ENCODE measurements at regions not wholly inside any gene's neighbourhood (a gene's known extent, or its start where the extent isn't known, plus 50 kb on each side); places are given as distances from the start of the nearest gene placed in this dataset.

GRCh38 chr20:60600036-60600435 is 641.8 kb downstream of the CDH26 start:
- H3K27ac ChIP-seq: no peak overlapping the region
- H3K9ac ChIP-seq: no peak overlapping the region
- no peaks in the 10 kb centered on the region for H3F3A ChIP-seq (ENCODE audit: low read depth)
- no peak overlapping the region for H3K4me3 Mint-ChIP-seq
- H2AFZ ChIP-seq (replicated peaks): no peak overlapping the region
- H3K4me2 ChIP-seq: no peak overlapping the region
- TF ChIP-seq EZH2 (IDR thresholded peaks at IDR 0.05) (no peak), EZH2phosphoT487 (IDR thresholded peaks at IDR 0.05) (no peak), CTCF (IDR thresholded peaks at IDR 0.05) (no peak)
- no peaks in the 10 kb centered on the region for H3K4me1 ChIP-seq
- H3K4me1 Mint-ChIP-seq: peaks cover 5% of the 10 kb centered on the region
- no peaks in the 10 kb centered on the region for H3K27me3 ChIP-seq
- H3K9me3 Mint-ChIP-seq: peaks cover 8% of the 10 kb centered on the region
- H3K36me3 Mint-ChIP-seq: no peaks in the 10 kb centered on the region
- H3K9me3 ChIP-seq (ENCODE audit: low read depth): no peaks in the 10 kb centered on the region
- no peaks in the 10 kb centered on the region for H3K36me3 ChIP-seq
- DNase-seq (ENCODE audit: low spot score): no peak
- H3K27me3 Mint-ChIP-seq (ENCODE audit: insufficient read depth, low read depth): peaks cover 2% of the 10 kb centered on the region
- H4K20me1 ChIP-seq (ENCODE audit: low read depth): no peaks in the 10 kb centered on the region
- H3K4me3 ChIP-seq: no peak overlapping the region
- H3K27ac Mint-ChIP-seq: no peak overlapping the region
- no peaks in the 10 kb centered on the region for H3K79me2 ChIP-seq (ENCODE audit: low read depth)

GRCh38 chr20:60624066-60624465 is 628.0 kb upstream of the CDH4 start:
- no peak for TF ChIP-seq EZH2phosphoT487 (IDR thresholded peaks at IDR 0.05)
- TF ChIP-seq CTCF (IDR thresholded peaks at IDR 0.05): no peak
- TF ChIP-seq EZH2 (IDR thresholded peaks at IDR 0.05): no peak

GRCh38 chr20:60627751-60628565 is 624.1 kb upstream of the CDH4 start:
- Histone ChIP-seq H3K4me2 (no peak overlapping the region), H3K4me1 (peaks cover 4% of the 10 kb centered on the region), H3F3A (ENCODE audit: low read depth) (no peaks in the 10 kb centered on the region), H2AFZ (replicated peaks) (no peak overlapping the region), H3K79me2 (ENCODE audit: low read depth) (no peaks in the 10 kb centered on the region), H4K20me1 (ENCODE audit: low read depth) (no peaks in the 10 kb centered on the region), H3K9me3 (ENCODE audit: low read depth) (no peaks in the 10 kb centered on the region), H3K36me3 (no peaks in the 10 kb centered on the region), H3K27ac (no peak overlapping the region), H3K9ac (no peak overlapping the region), H3K27me3 (no peaks in the 10 kb centered on the region), H3K4me3 (no peak overlapping the region)
- H3K4me3 Mint-ChIP-seq: no peak overlapping the region
- H3K27me3 Mint-ChIP-seq (ENCODE audit: insufficient read depth, low read depth): no peaks in the 10 kb centered on the region
- no peaks in the 10 kb centered on the region for H3K9me3 Mint-ChIP-seq
- DNase-seq (ENCODE audit: low spot score): peak; percentile 26
- H3K4me1 Mint-ChIP-seq: no peaks in the 10 kb centered on the region
- TF ChIP-seq EZH2phosphoT487 (IDR thresholded peaks at IDR 0.05) (no peak), CTCF (IDR thresholded peaks at IDR 0.05) (peak; percentile 48)
- H3K36me3 Mint-ChIP-seq: no peaks in the 10 kb centered on the region
- H3K27ac Mint-ChIP-seq: no peak overlapping the region

More at GRCh38 chr20:60624066-60624465, 628.0 kb upstream of the CDH4 start:
- H3K4me3 Mint-ChIP-seq: no peak overlapping the region
- no peak overlapping the region for H3K27ac ChIP-seq
- no peaks in the 10 kb centered on the region for H3K9me3 ChIP-seq (ENCODE audit: low read depth)
- DNase-seq (ENCODE audit: low spot score): no peak
- H3K9ac ChIP-seq: no peak overlapping the region
- no peaks in the 10 kb centered on the region for H3K27me3 ChIP-seq
- H3K4me1 Mint-ChIP-seq: no peaks in the 10 kb centered on the region
- H2AFZ ChIP-seq (replicated peaks): no peak overlapping the region
- no peaks in the 10 kb centered on the region for H3K9me3 Mint-ChIP-seq
- no peaks in the 10 kb centered on the region for H3K79me2 ChIP-seq (ENCODE audit: low read depth)
- no peaks in the 10 kb centered on the region for H3K27me3 Mint-ChIP-seq (ENCODE audit: insufficient read depth, low read depth)
- no peak overlapping the region for H3K4me2 ChIP-seq
- no peaks in the 10 kb centered on the region for H3K4me1 ChIP-seq
- no peaks in the 10 kb centered on the region for H3K36me3 Mint-ChIP-seq
- no peaks in the 10 kb centered on the region for H3F3A ChIP-seq (ENCODE audit: low read depth)
- no peak overlapping the region for H3K27ac Mint-ChIP-seq
- no peaks in the 10 kb centered on the region for H3K36me3 ChIP-seq
- H3K4me3 ChIP-seq: no peak overlapping the region
- H4K20me1 ChIP-seq (ENCODE audit: low read depth): no peaks in the 10 kb centered on the region
